HCT116 (cell line): ENCODE measurements at regions not wholly inside any gene's neighbourhood (a gene's known extent, or its start where the extent isn't known, plus 50 kb on each side); places are given as distances from the start of the nearest gene placed in this dataset.

Source experiments
- ATAC-seq: fragments of 200-7000 bp; cut with Tn5 transposase; 2 replicates; pipeline ENCODE4 v1.9.1; 2020; ENCODE audit warnings: mild to moderate bottlenecking, moderate library complexity
- BruUV-seq: library from RNA; stranded (reverse); fragments of 400-500 nt; replicated peaks from 2 replicates; lab custom pipeline; 2021; lab: Mats Ljungman, UMichigan
- CTCF ChIA-PET: fragments of 300-600 bp; sonication (Branson Sonifier 250); formaldehyde crosslinking; loops from one replicate; lab custom pipeline; 2021; ENCODE audit warnings: antibody characterized with exemption; lab: Charles Lee
- POLR2A ChIA-PET: fragments of 300-600, 350-600 bp; sonication (Branson Sonifier 250); formaldehyde crosslinking; loops from one replicate; lab custom pipeline; 2021; ENCODE audit warnings: antibody characterized with exemption; lab: Charles Lee
- RAD21 ChIA-PET, 2 experiments: fragments of 300-600 bp; sonication (Branson Sonifier 250); formaldehyde crosslinking; loops; one replicate each; lab custom pipeline; 2023; ENCODE audit warnings: low total read pairs in 2 of 2; ENCODE audit not compliant: uncharacterized antibody in 2 of 2, unreplicated experiment in 2 of 2, low non-redundant PET in 1 of 2; lab: Charles Lee
- DNase-seq: peaks from one replicate; pipeline ENCODE4 v3.0.0-alpha.2; 2010; ENCODE audit warnings: low read depth, low spot score
- H2AFZ ChIP-seq: fragments of 200-600 bp; shearing (Covaris generic), sonication (generic); 2 replicates; pipeline ENCODE4 v1.6.1; 2017; ENCODE audit warnings: low read depth, mixed run types, mixed read lengths, antibody characterized with exemption, low read length; ENCODE audit not compliant: poor library complexity, severe bottlenecking
- H3K27ac ChIP-seq: 2 replicates; pipeline ENCODE4 v1.5.1; 2012; ENCODE audit warnings: low read depth, low read length
- H3K27me3 ChIP-seq: fragments of 200-600 bp; sonication (generic); 2 replicates; pipeline ENCODE4 v1.6.1; 2016; ENCODE audit warnings: mixed run types, low read length, mixed read lengths; ENCODE audit not compliant: insufficient read depth
- H3K36me3 ChIP-seq, 2 experiments: fragments of 200-500 bp in 1 of 2; fragments of 200-600 bp in 1 of 2; sonication (Bioruptor generic) in 1 of 2; sonication (generic) in 1 of 2; 2 replicates each; pipeline versions ENCODE4 v1.5.1 to v1.6.1; 2014 to 2016; ENCODE audit warnings: low read length in 2 of 2, inconsistent platforms in 1 of 2, mixed read lengths in 1 of 2, mixed run types in 1 of 2; ENCODE audit not compliant: insufficient read depth in 2 of 2, control insufficient read depth in 1 of 2
- H3K4me1 ChIP-seq, 2 experiments: fragments of 200-600 bp in 1 of 2; sonication (generic) in 1 of 2; 2 replicates each; pipeline versions ENCODE4 v1.5.1 to v1.6.1; 2012 to 2017; ENCODE audit warnings: low read length in 2 of 2, inconsistent platforms in 1 of 2, mild to moderate bottlenecking in 1 of 2, mixed read lengths in 1 of 2, mixed run types in 1 of 2, moderate library complexity in 1 of 2; ENCODE audit not compliant: insufficient read depth in 2 of 2, control insufficient read depth in 1 of 2
- H3K4me2 ChIP-seq: fragments of 200-600 bp; sonication (generic); 2 replicates; pipeline ENCODE4 v1.6.1; 2017; ENCODE audit warnings: mixed run types, low read length, mixed read lengths
- H3K4me3 ChIP-seq, 2 experiments: fragments of 200-600 bp in 1 of 2; sonication (generic) in 1 of 2; replicated peaks in 1 of 2; 2 replicates each; pipeline ENCODE4 v1.5.1; 2011 to 2016; ENCODE audit warnings: low read length in 2 of 2, control low read depth in 1 of 2, low read depth in 1 of 2, mild to moderate bottlenecking in 1 of 2, mixed read lengths in 1 of 2, mixed run types in 1 of 2
- H3K79me2 ChIP-seq: fragments of 200-600 bp; sonication (generic); 2 replicates; pipeline ENCODE4 v1.6.1; 2017; ENCODE audit warnings: mild to moderate bottlenecking, mixed run types, low read length, moderate library complexity, mixed read lengths; ENCODE audit not compliant: insufficient read depth
- H3K9ac ChIP-seq: fragments of 200-600 bp; sonication (generic); 2 replicates; pipeline ENCODE4 v1.6.1; 2016; ENCODE audit warnings: low read length, mixed read lengths
- H3K9me2 ChIP-seq: fragments of 200-600 bp; sonication (generic), shearing (Covaris generic); 2 replicates; pipeline ENCODE4 v1.6.1; 2017; ENCODE audit warnings: mixed run types, mild to moderate bottlenecking, moderate library complexity; ENCODE audit not compliant: insufficient read depth
- H3K9me3 ChIP-seq, 2 experiments: fragments of 200-500 bp in 1 of 2; fragments of 200-600 bp in 1 of 2; sonication (Bioruptor generic) in 1 of 2; sonication (generic) in 1 of 2; 2 replicates each; pipeline ENCODE4 v1.6.1; 2014 to 2017; ENCODE audit warnings: low read length in 2 of 2, mixed read lengths in 2 of 2, inconsistent platforms in 1 of 2, low read depth in 1 of 2, mild to moderate bottlenecking in 1 of 2, mixed run types in 1 of 2, moderate library complexity in 1 of 2; ENCODE audit not compliant: control insufficient read depth in 1 of 2, insufficient read depth in 1 of 2
- H4K20me1 ChIP-seq: fragments of 200-600 bp; sonication (generic), shearing (Covaris generic); 2 replicates; pipeline ENCODE4 v1.6.1; 2017; ENCODE audit warnings: mixed run types, mild to moderate bottlenecking, moderate library complexity; ENCODE audit not compliant: insufficient read depth
- ATF3 ChIP-seq: IDR thresholded peaks from 2 replicates; pipeline ENCODE4 v1.6.1; 2012
- CBX3 ChIP-seq: IDR thresholded peaks from 2 replicates; pipeline ENCODE4 v1.6.1; 2012; ENCODE audit warnings: low read depth
- CEBPB ChIP-seq: IDR thresholded peaks from 2 replicates; pipeline ENCODE4 v1.6.1; 2012; ENCODE audit warnings: low read depth
- EGR1 ChIP-seq: IDR thresholded peaks from 2 replicates; pipeline ENCODE4 v1.6.1; 2012; ENCODE audit warnings: low read depth
- ELF1 ChIP-seq: IDR thresholded peaks from 2 replicates; pipeline ENCODE4 v1.6.1; 2012; ENCODE audit warnings: low read depth, borderline replicate concordance
- EZH2 ChIP-seq: fragments of 200-600 bp; sonication (generic); IDR thresholded peaks from 2 replicates; pipeline ENCODE4 v1.6.1; 2017; ENCODE audit warnings: antibody characterized with exemption, mixed run types
- EZH2phosphoT487 ChIP-seq: fragments of 200-600 bp; IDR thresholded peaks from 2 replicates; pipeline ENCODE4 v1.6.1; 2018; ENCODE audit warnings: antibody characterized with exemption, borderline replicate concordance
- MAX ChIP-seq: IDR thresholded peaks from 2 replicates; pipeline ENCODE4 v1.6.1; 2012
- POLR2A ChIP-seq: IDR thresholded peaks from 2 replicates; pipeline ENCODE4 v1.7.0; 2011; ENCODE audit warnings: borderline replicate concordance; ENCODE audit not compliant: insufficient read depth, insufficient read length; ENCODE audit errors: extremely low read depth
- SIN3A ChIP-seq: IDR thresholded peaks from 2 replicates; pipeline ENCODE4 v1.6.1; 2012; ENCODE audit warnings: low read depth
- SP1 ChIP-seq: IDR thresholded peaks from 2 replicates; pipeline ENCODE4 v1.6.1; 2012; ENCODE audit warnings: low read depth
- SRF ChIP-seq: IDR thresholded peaks from 2 replicates; pipeline ENCODE4 v1.6.1; 2012; ENCODE audit warnings: low read depth
- TCF7L2 ChIP-seq: IDR thresholded peaks from 2 replicates; pipeline ENCODE4 v1.7.0; 2011; ENCODE audit warnings: borderline replicate concordance, inconsistent platforms; ENCODE audit not compliant: insufficient read depth, insufficient read length; ENCODE audit errors: extremely low read depth
- YY1 ChIP-seq: IDR thresholded peaks from 2 replicates; pipeline ENCODE4 v1.6.1; 2011; ENCODE audit warnings: low read length, low read depth, moderate library complexity, mild to moderate bottlenecking; ENCODE audit not compliant: insufficient replicate concordance; ENCODE audit errors: extremely low read depth
- ZBTB33 ChIP-seq: IDR thresholded peaks from 2 replicates; pipeline ENCODE4 v1.6.1; 2011; ENCODE audit warnings: mild to moderate bottlenecking, low read length, moderate library complexity; ENCODE audit not compliant: insufficient replicate concordance; ENCODE audit errors: extremely low read depth
- ZFX ChIP-seq: fragments of 450-650 bp; IDR thresholded peaks from 2 replicates; pipeline ENCODE4 v1.6.1; 2017
- intact Hi-C: fragments of 100-400 bp; cut with micrococcal nuclease; formaldehyde crosslinking; loops from 2 replicates; pipeline ENCODE4 v1.10.0; 2022

GRCh38 chr12:87082756-87083155 is 826.6 kb upstream of the MGAT4C start (continued):
- TF ChIP-seq TCF7L2 (no peak), CBX3 (no peak), ZFX (no peak), EZH2 (no peak), ZBTB33 (no peak)

- no peak for DNase-seq
- TF ChIP-seq CEBPB (no peak), MAX (no peak), SP1 (no peak), SIN3A (no peak), POLR2A (no peak), EGR1 (no peak), EZH2 (no peak), SRF (no peak), EZH2phosphoT487 (no peak), CBX3 (no peak), YY1 (no peak), ELF1 (no peak), ATF3 (no peak), ZBTB33 (no peak), ZFX (no peak)
Measured at GRCh38 chr12:87074781-87075180, 818.6 kb upstream of the MGAT4C start.

More at GRCh38 chr12:87074781-87075180, 818.6 kb upstream of the MGAT4C start:
- H3K27ac ChIP-seq: no peak overlapping the region
- H3K79me2 ChIP-seq: no peaks in the 10 kb centered on the region
- peaks cover 0 to 4% of the 10 kb centered on the region in 2 experiments; a peak in 1 of 4 replicates for H3K9me3 ChIP-seq
- no peak overlapping the region for H2AFZ ChIP-seq
- no peaks in the 10 kb centered on the region for H4K20me1 ChIP-seq
- no peaks in the 10 kb centered on the region for H3K27me3 ChIP-seq
- intact Hi-C loops: no loop called here
- no peak overlapping the region for H3K4me3 ChIP-seq
- H3K9ac ChIP-seq: no peak overlapping the region
- CTCF ChIA-PET: no interaction called here
- H3K36me3 ChIP-seq: no peaks in the 10 kb centered on the region
- no TSS peak for BruUV-seq
- H3K4me1 ChIP-seq: no peaks in the 10 kb centered on the region
- no peaks in the 10 kb centered on the region for H3K9me2 ChIP-seq
- RAD21 ChIA-PET: no interaction called here
- H3K4me2 ChIP-seq: no peak overlapping the region
- POLR2A ChIA-PET: no interaction called here
- ATAC-seq: no peak
